ENCODE measurements at regions not wholly inside any gene's neighbourhood (a gene's known extent, or its start where the extent isn't known, plus 50 kb on each side); places are given as distances from the start of the nearest gene placed in this dataset.
A peak's percentile ranks its signal among the peaks of the same experiment; 100 is the strongest.

GRCh38 chr10:78849731-78850130 lies 219.0 kb upstream of the ZMIZ1 start:
- no peak for DNase-seq

- DNase-seq = no peak
Observed at GRCh38 chr10:78850644-78851435, 217.9 kb upstream of the ZMIZ1 start.

DNA sequence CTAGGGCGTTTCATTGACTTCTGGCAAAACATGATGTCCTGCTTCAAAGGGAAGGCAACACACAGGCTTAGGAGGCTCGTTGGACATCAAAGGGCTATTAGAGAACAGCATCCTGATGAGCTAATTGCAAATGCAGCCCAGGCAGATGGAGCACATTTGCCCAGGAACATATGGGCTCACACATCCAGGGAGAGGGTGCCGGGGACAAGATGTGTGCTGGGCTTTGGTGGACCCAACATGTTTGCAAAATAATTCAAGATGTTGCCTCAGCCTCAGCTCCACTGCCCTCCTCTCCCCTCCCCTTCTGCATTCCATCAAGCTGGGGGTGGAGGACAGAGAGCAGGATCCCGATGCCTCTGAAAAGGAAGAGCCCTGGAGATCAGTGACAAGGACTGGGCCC lies 217.1 kb upstream of the ZMIZ1 start:
- no peak for DNase-seq

- DNase-seq = peak; percentile 8
Observed at GRCh38 chr10:78852466-78853240, 216.1 kb upstream of the ZMIZ1 start.

DNA sequence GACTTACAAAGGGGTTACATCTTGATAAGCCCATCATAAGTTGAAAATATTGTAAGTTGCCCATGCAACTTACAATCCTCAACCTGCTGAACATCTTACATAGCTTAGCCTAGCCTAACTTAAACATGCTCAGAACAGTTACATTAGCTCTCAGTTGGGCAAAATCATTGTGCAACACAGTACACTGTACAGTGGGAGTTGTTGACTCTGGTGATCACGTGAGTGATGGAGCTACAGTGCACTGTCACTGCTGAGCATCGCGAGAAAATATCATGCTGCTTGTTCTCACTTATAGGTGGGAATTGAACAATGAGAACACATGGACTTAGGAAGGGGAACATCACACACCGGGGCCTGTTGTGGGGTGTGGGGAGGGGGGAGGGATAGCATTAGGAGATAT lies 214.9 kb upstream of the ZMIZ1 start:
- no peak for DNase-seq

- DNase-seq = no peak
Observed at GRCh38 chr10:78856421-78856820, 212.3 kb upstream of the ZMIZ1 start.

- no peak for DNase-seq
Observed at GRCh38 chr10:78857193-78857592, 211.6 kb upstream of the ZMIZ1 start.

DNA sequence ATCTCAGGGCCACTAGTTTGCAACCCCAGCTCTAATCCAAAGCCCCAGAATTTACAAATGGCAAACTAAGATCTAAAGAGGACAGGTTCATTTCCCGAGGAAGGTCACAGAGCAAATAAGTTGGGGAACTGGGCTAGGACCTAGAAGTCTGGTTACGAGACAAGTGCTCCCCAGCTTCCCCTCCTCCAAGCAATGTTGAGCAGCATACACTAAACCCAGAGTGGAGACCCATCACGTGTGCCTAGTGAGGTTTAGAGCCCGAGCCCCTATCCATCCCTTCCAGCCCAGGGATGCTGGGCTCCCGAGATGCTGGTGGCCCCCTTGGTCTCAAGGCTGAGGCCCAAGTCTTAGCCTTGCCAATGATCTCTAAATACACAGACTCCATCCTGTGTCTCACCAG lies 209.5 kb upstream of the ZMIZ1 start:
- DNase-seq = no peak

GRCh38 chr10:78859769-78860168 lies 209.0 kb upstream of the ZMIZ1 start:
- no peak for DNase-seq

DNA sequence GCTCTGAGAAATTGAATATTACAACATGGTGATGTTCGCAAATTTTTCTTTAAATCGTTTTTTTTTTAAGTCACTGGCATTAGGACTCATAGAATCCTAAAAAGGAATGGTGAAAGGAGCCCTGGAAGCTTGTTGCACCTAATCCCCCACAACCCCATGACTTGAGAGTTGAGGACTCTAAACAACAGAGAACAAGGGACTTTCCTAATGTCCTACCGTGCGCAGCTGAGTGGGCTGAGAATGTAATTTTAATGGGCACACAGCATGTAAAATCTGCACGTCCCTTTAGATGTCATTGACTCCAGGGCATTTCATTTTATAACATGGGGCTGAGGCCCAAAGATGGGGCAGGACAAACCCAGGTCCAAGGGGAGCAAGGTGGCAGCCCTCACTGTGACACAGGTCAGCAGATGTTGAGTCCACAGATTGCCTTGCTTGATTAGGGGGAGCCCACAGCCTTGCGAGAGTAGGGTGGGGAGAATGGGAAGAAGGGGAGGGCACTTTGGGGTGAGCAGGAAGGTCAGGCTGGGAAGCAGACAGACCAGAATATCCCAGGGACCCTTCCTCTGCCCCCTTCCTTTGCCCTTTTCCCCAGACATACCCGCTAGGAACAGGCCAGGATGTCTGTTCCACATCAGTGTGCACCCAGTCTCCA lies 208.4 kb upstream of the ZMIZ1 start:
- DNase-seq = no peak

DNA sequence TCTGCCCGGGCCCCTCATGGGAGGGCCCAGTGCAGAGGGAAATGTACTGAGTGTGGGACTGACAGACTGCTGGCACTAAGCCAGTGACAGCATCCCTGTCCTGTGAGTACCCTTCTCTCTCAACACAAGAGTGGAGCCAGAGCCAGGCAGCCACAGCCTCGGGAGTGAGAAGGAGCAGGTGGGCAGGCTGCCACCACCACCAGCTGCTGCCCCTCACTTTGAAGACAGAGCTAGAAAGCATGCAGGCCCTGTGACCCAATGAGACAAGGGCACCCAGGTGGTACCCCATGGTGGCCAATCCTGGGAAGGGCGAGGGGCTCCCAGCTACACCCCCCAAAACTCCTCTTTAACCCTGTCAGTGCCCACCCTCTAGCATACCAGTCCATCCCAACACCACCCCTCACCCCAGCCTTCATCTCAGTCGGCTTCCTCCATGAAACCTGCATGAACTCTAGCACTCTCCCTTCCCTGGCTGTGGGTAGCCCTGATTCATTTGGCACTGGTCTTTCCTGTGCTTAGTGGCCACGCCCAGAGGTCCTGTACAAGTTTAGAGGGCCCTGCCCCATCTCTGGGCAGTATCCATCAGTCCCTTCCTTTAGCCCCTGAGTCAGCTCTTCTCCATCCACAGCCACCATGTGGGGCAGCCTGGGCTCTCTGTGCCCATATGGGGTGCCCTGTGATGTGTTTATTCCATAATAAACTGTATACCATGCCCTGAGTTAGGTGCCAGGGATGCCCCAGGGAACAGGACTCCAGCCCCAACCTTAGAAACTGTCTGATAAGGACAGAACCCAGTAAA lies 207.0 kb upstream of the ZMIZ1 start:
- DNase-seq = no peak

- DNase-seq = no peak
Observed at GRCh38 chr10:78862328-78862640, 206.5 kb upstream of the ZMIZ1 start.

DNA sequence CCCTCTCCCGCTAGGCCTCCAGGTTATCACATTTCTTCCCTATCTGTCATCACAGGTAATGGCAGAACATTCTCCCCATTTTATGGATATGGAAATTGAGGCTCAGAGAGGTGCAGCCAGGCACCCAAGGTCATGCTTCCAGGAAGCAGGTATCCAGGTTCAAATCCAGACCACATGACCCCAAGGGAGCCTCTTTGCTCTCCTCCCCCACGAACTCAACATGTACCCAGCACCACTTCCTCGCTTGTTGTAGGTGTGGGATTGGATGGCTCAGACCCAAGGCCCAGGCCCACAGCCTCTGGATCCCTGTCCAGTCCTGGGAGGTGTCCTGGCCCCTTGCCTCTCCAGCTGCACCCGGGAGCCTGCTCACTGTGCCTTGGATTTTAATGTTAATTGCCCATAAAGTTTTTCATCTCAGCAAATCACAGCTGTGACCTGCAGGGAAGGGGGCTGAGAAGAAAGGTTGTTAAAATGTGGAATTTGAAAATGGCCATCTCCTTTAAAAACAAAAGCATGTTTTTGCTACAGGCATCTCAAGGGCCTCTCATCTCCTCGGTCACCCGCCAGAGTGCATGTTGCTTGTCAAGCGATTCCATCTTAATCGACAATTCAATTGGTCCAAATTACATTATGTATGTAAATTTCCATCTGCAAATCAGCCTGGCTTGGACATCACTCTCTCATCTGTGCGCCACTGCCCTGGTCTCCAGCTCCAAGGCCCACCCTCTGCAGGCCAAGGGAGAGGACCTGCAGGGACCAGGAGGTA lies 205.4 kb upstream of the ZMIZ1 start:
- no peak for DNase-seq

- no peak for DNase-seq
Observed at GRCh38 chr10:78863906-78864239, 204.9 kb upstream of the ZMIZ1 start.

GRCh38 chr10:78864761-78865537 lies 203.8 kb upstream of the ZMIZ1 start:
- no peak for DNase-seq

DNA sequence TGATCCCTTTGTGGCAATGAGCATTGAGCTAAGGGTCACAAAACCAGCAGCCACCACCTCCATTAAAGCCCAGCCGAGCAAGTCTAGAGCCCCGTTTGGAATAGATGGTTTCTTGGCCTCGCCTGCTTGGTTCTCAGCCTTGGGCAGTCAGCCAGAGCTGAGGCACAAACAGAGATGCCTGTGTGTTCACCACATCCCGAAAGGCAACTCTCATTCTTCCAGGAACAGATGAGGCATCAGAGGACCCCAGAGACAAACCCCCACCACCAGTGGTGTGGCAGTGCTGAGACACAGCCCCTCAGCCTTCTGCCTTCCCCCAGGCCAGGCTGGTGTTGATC lies 203.3 kb upstream of the ZMIZ1 start:
- DNase-seq = no peak

DNA sequence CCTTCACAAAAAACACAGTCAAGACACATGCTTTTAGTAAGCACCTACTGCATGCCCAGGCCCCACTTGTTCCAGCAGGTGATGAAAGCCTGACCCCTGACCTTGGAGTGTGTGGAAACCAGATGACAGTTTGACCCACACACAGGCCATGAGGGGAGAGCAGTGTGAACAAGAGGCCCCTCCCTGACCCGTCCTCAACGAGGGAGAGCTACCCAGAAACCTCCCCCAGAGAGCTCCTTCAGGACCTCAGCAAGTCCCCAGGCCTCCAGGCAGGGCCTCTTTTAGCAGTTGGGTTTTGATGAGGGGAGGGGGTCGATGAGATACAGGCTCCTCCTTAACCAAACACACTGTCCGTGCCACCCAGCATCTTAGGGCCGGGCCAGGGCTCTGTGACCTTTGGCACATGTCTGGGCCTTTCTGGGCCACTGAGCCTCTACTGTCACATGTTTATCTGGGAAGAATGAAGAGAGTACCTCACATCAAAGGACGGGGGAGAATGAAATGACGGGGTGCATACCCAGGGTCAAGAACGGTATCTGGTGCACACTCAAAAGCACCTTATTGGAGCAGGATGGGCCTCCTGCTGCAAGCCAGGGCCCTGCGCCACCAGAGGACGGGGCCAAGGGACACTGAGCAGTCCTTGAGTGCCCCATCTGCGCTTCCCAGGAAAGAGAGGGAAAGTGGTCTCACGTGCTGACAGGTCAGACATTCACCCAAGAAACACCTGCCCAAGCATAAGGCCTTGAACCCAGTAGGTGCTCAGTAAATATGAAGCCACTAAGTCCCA lies 202.6 kb upstream of the ZMIZ1 start:
- no peak for DNase-seq

DNA sequence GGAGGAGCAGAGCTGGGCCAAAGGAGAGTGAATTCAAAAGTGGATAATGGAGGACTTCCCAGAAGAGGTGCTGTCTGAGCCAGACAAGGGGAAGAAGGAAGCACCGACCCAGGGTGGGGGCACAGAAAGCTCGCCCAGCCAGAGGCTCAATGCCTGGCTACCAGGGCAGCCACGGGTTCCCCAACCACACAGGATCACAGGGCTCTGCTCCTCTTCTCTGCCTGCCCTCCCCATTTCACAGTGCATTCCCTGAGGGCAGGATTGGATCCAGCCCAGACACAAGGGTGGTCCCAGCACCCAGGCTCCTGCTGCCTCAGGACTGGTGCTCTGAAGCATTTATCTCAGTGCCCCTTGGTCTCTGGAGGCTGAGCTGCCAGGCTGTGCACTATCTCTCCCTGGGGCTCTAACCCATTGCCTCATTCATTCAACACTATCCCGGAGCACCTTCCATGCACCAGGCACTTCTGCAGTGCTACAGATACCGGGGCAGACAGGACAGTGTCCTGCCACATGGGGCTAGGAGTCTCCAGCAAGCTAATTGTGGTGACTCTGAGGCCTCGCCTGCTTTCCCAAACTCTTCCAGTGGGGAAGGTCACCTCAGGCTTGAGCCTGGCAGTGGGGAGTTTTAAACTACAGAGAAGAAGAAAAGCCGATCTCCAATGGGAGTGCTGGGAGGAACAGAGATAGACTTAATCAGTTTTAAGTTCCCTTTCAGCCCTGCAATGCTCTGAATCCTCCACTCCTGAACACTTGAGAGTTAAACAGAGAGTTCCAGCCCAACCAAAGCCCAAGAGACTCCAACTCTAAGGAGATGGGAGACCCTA lies 201.8 kb upstream of the ZMIZ1 start:
- DNase-seq = no peak

DNA sequence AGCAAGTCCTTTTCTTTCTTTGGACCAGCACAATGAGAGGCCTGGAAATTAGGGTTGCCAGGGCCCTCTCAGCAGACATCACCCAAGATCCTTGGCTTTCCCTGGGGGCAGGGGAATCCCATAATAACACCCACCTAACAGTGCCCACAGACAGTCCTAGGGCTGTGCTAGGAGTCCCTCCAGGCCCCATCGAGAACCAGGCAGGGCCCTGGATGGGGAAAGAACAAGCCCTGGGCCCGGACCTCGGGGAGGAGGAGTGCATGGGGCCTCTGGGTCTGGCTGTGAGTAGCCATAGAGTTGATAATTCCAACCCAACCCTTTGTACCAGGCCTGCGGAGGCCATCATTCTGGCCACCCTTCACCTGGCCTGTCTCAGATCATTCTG lies 201.2 kb upstream of the ZMIZ1 start:
- DNase-seq = no peak

DNA sequence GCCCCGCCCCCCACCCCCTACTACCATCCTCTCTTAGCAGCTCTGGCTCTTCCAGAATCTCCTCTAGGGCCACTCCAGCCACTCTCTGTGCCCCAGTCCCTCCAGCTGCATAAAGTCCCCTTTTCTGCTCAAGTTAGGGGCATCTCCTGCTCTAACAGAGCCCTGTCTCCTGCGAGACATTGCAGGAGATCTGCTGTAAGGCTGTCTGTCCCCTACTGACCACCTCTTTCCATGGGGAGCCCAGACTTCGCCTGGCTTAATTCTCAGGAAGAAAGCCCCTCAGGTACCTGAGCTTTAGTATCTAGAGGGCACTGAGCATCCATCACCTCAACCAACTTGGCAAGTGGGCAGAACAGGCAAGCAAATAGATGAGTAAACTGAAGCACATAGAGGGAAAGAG lies 200.7 kb upstream of the ZMIZ1 start:
- DNase-seq = no peak
